ENCODE measurements at regions not wholly inside any gene's neighbourhood (a gene's known extent, or its start where the extent isn't known, plus 50 kb on each side); places are given as distances from the start of the nearest gene placed in this dataset.
"Not testable (repeated sequence)": the region's sequence is repeated elsewhere in the genome, so short reads cannot be mapped to it uniquely, and the experiment has no call there.

GRCh38 chr10:55627501-55628051 lies 733.5 kb downstream of the ZWINT start:
- no peaks in the 10 kb centered on the region for H3K36me3 Mint-ChIP-seq (ENCODE audit: low read depth)
- no peak overlapping the region for H3K27ac Mint-ChIP-seq
- POLR2A ChIA-PET: no interaction called here
- H3K4me1 Mint-ChIP-seq: peaks cover 2% of the 10 kb centered on the region
- no peak overlapping the region for H3K4me3 Mint-ChIP-seq
- no peaks in the 10 kb centered on the region for H3K9me3 Mint-ChIP-seq
- peaks cover 17% of the 10 kb centered on the region for H3K27me3 Mint-ChIP-seq
- TF ChIP-seq, protein P1, sequence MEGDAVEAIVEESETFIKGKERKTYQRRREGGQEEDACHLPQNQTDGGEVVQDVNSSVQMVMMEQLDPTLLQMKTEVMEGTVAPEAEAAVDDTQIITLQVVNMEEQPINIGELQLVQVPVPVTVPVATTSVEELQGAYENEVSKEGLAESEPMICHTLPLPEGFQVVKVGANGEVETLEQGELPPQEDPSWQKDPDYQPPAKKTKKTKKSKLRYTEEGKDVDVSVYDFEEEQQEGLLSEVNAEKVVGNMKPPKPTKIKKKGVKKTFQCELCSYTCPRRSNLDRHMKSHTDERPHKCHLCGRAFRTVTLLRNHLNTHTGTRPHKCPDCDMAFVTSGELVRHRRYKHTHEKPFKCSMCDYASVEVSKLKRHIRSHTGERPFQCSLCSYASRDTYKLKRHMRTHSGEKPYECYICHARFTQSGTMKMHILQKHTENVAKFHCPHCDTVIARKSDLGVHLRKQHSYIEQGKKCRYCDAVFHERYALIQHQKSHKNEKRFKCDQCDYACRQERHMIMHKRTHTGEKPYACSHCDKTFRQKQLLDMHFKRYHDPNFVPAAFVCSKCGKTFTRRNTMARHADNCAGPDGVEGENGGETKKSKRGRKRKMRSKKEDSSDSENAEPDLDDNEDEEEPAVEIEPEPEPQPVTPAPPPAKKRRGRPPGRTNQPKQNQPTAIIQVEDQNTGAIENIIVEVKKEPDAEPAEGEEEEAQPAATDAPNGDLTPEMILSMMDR (IDR thresholded peaks at IDR 0.05): no peak
- ATAC-seq (ENCODE audit: low read depth) (no peak), DNase-seq (no peak)
- CTCF ChIA-PET: no interaction called here
- intact Hi-C loops (cut with micrococcal nuclease): no loop called here

- DNase-seq; CTCF ChIA-PET; intact Hi-C loops (cut with micrococcal nuclease); H3K27ac Mint-ChIP-seq; POLR2A ChIA-PET; H3K36me3 Mint-ChIP-seq (ENCODE audit: low read depth); H3K9me3 Mint-ChIP-seq; H3K4me3 Mint-ChIP-seq; H3K4me1 Mint-ChIP-seq; ATAC-seq (ENCODE audit: low read depth); H3K27me3 Mint-ChIP-seq: not testable (repeated sequence)
Measured at GRCh38 chr10:55601690-55602478, 759.2 kb downstream of the ZWINT start.

GRCh38 chr10:55551603-55552002 lies 750.6 kb upstream of the PCDH15 start:
- no peaks in the 10 kb centered on the region for H3K9me3 Mint-ChIP-seq
- H3K4me1 Mint-ChIP-seq: no peaks in the 10 kb centered on the region
- H3K36me3 Mint-ChIP-seq (ENCODE audit: low read depth): no peaks in the 10 kb centered on the region
- H3K27me3 Mint-ChIP-seq: no peaks in the 10 kb centered on the region
- intact Hi-C loops (cut with micrococcal nuclease): no loop called here
- DNase-seq: no peak
- ATAC-seq (ENCODE audit: low read depth): no peak
- ChIA-PET POLR2A (no interaction called here), CTCF (no interaction called here)
- H3K27ac Mint-ChIP-seq: no peak overlapping the region
- no peak overlapping the region for H3K4me3 Mint-ChIP-seq
- TF ChIP-seq, protein P1 (IDR thresholded peaks at IDR 0.05): no peak

- intact Hi-C loops (cut with micrococcal nuclease): no loop called here
- TF ChIP-seq, protein P1 (IDR thresholded peaks at IDR 0.05): no peak
- Mint-ChIP-seq H3K4me3 (no peak overlapping the region), H3K9me3 (no peaks in the 10 kb centered on the region), H3K27me3 (no peaks in the 10 kb centered on the region), H3K27ac (no peak overlapping the region), H3K4me1 (no peaks in the 10 kb centered on the region), H3K36me3 (ENCODE audit: low read depth) (no peaks in the 10 kb centered on the region)
- ChIA-PET CTCF (no interaction called here), POLR2A (no interaction called here)
- DNase-seq (no peak), ATAC-seq (ENCODE audit: low read depth) (no peak)
Measured at GRCh38 chr10:55550236-55550635, 749.2 kb upstream of the PCDH15 start.

DNA sequence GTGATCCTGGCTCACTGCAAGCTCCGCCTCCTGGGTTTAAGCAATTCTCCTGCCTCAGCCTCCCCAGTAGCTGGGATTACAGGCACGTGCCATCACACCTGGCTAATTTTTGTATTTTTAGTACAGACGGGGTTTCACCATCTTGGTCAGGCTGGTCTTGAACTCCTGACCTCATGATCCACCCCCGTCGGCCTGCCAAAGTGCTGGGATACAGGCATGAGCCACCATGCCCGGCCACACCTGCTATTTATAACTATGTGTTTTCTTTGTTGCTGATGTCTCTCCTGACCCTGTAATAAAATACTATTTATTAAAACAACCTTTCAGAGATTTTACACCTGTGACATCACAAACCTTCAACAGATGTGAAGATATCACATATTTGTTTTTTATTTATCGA lies 736.5 kb upstream of the PCDH15 start:
- CTCF ChIA-PET; H3K27me3 Mint-ChIP-seq; ATAC-seq (ENCODE audit: low read depth); H3K9me3 Mint-ChIP-seq; H3K4me3 Mint-ChIP-seq; intact Hi-C loops (cut with micrococcal nuclease); POLR2A ChIA-PET; H3K27ac Mint-ChIP-seq; H3K4me1 Mint-ChIP-seq; DNase-seq; H3K36me3 Mint-ChIP-seq (ENCODE audit: low read depth): not testable (repeated sequence)

- Mint-ChIP-seq H3K4me1 (no peaks in the 10 kb centered on the region), H3K36me3 (ENCODE audit: low read depth) (no peaks in the 10 kb centered on the region), H3K27ac (no peak overlapping the region), H3K9me3 (no peaks in the 10 kb centered on the region), H3K27me3 (no peaks in the 10 kb centered on the region), H3K4me3 (no peak overlapping the region)
- DNase-seq (no peak), ATAC-seq (ENCODE audit: low read depth) (no peak)
- CTCF ChIA-PET: no interaction called here
- intact Hi-C loops (cut with micrococcal nuclease): no loop called here
- TF ChIP-seq, protein P1 (IDR thresholded peaks at IDR 0.05): no peak
- POLR2A ChIA-PET: no interaction called here
Measured at GRCh38 chr10:55519264-55519663, 718.2 kb upstream of the PCDH15 start.

GRCh38 chr10:55518416-55518815 lies 717.4 kb upstream of the PCDH15 start:
- H3K9me3 Mint-ChIP-seq; H3K4me3 Mint-ChIP-seq; DNase-seq; H3K36me3 Mint-ChIP-seq (ENCODE audit: low read depth); H3K27me3 Mint-ChIP-seq; CTCF ChIA-PET; H3K4me1 Mint-ChIP-seq; POLR2A ChIA-PET; ATAC-seq (ENCODE audit: low read depth); H3K27ac Mint-ChIP-seq; intact Hi-C loops (cut with micrococcal nuclease): not testable (repeated sequence)

Measured in activated B cell treated with CpG ODN at 0.5 μM for 24 hours (primary cell).